GM12864 (cell line): ENCODE measurements at regions not wholly inside any gene's neighbourhood (a gene's known extent, or its start where the extent isn't known, plus 50 kb on each side); places are given as distances from the start of the nearest gene placed in this dataset.

ENCODE experiments used
- DNase-seq: peaks from one replicate; pipeline ENCODE4 v3.0.0-alpha.2; 2011; ENCODE audit warnings: low read depth
- H3K4me3 ChIP-seq: 2 replicates; pipeline ENCODE4 v1.5.1; 2011; ENCODE audit warnings: mild to moderate bottlenecking, low read depth, low read length, control low read depth
- CTCF ChIP-seq: IDR thresholded peaks from 2 replicates; pipeline ENCODE4 v1.5.1; 2011; ENCODE audit warnings: low read depth, mild to moderate bottlenecking, moderate library complexity, low read length, control low read depth, inconsistent platforms; ENCODE audit errors: missing control alignments

DNA sequence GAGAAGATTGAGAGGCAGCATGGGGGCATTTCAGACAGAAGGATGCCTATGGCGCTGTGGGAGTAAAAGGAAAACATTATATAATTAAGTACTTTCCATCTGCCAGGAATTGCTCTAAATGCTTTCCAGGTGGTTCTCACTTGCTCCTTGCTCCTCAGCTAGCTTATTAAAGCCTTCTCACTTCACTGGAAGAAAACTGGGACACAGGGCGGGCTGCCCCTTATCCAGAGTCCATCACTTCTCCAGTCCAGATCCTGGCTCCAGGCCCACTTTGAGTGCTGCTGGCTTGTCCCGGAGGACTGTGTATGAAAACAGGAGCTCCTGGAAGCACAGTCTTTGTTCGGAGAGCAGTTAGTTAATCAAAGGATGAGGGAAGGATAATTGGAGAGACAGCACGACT is 409.9 kb upstream of the ADAMTS16 start:
- no peak for TF ChIP-seq CTCF
- no peak overlapping the region for H3K4me3 ChIP-seq
- no peak for DNase-seq

DNA sequence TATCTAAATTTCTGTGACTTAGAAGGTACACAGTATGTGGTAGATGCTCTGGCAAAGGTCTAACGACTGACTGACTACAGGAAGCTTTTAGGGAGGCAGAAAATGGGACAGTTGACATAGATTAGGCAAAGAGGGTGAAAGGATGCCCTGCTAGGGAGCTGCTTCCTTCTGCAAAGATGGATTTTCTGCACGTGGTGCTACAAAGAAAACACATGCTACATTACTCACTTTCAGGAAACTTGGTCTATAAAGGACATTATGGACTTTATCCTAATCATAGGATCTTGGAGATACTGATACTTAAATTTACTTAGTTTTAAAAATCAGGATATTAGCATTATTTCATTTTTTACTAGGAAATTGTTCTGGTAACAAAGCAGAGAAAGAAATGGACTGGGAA is 405.8 kb upstream of the ADAMTS16 start:
- no peak overlapping the region for H3K4me3 ChIP-seq
- TF ChIP-seq CTCF: no peak
- DNase-seq: no peak

DNA sequence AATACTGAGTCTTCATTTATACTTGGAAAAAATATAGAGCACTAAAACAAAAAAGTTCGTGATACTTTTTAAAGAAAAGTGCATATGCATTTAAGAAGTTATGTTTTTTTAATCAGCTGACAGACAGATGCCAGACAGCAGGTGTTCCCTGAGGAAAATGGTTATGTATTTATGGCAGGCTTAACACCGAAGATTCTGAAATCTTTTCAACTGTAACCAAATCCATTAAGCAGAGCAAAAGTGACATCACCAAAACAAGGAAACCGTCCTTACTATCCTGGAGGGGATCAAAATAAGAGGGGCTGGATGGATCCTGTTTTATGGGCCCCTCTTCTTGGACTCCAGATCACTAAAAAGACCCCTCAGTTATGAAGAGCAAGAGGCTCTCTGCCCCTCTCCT is 404.9 kb upstream of the ADAMTS16 start:
- no peak overlapping the region for H3K4me3 ChIP-seq
- no peak for TF ChIP-seq CTCF
- no peak for DNase-seq

- TF ChIP-seq CTCF: no peak
- no peak for DNase-seq
Measured at GRCh38 chr5:4737868-4738267, 402.3 kb upstream of the ADAMTS16 start.

DNA sequence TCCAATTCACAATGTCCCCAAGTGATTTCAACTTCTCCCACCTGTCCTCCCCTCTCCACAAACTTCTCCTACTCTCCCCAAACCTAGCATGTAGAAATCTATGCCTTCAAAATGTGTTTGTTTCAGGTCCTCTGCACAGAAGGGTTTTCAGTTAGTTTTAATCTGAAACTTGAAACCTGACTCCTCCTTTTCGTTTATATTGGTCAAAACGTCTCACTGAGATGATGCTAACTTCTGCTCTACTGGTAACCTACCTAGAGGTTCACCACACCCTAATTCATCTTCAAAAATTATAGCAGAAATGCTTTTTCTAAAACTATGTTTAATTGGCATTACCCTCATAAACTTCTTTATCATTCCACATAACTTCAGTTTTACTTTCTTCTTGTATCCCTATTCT is 401.8 kb upstream of the ADAMTS16 start:
- no peak overlapping the region for H3K4me3 ChIP-seq
- DNase-seq: no peak
- no peak for TF ChIP-seq CTCF

More at GRCh38 chr5:4737868-4738267, 402.3 kb upstream of the ADAMTS16 start:
- H3K4me3 ChIP-seq: no peak overlapping the region

- DNase-seq: no peak
- TF ChIP-seq CTCF: no peak
- no peak overlapping the region for H3K4me3 ChIP-seq
Measured at GRCh38 chr5:4740156-4740555, 400.0 kb upstream of the ADAMTS16 start.

- no peak overlapping the region for H3K4me3 ChIP-seq
- DNase-seq: no peak
- TF ChIP-seq CTCF: no peak
Measured at GRCh38 chr5:4758550-4758949, 381.6 kb upstream of the ADAMTS16 start.
